SU-DHL-6 (cell line): ENCODE measurements at regions not wholly inside any gene's neighbourhood (a gene's known extent, or its start where the extent isn't known, plus 50 kb on each side); places are given as distances from the start of the nearest gene placed in this dataset.
"Not testable (repeated sequence)": the region's sequence is repeated elsewhere in the genome, so short reads cannot be mapped to it uniquely, and the experiment has no call there.

Experiments used
- H2AFZ ChIP-seq: fragments of 200-600 bp; sonication (generic); 2 replicates; pipeline ENCODE4 v1.6.1; 2014; ENCODE audit warnings: low read depth, mild to moderate bottlenecking, moderate library complexity, mixed read lengths, antibody characterized with exemption, low read length; ENCODE audit not compliant: severe bottlenecking
- H3F3A ChIP-seq: fragments of 200-600 bp; shearing (Covaris generic); 2 replicates; pipeline ENCODE4 v1.6.0; 2016; ENCODE audit warnings: antibody characterized with exemption, mild to moderate bottlenecking; ENCODE audit not compliant: insufficient read depth
- H3K27ac ChIP-seq: fragments of 200-600 bp; sonication (generic); 2 replicates; pipeline ENCODE4 v1.5.1; 2016; ENCODE audit warnings: low read depth, mild to moderate bottlenecking, low read length, moderate library complexity, mixed read lengths
- H3K27me3 ChIP-seq: fragments of 200-600 bp; sonication (generic), shearing (Covaris generic); 2 replicates; pipeline ENCODE4 v1.6.0; 2014; ENCODE audit warnings: mild to moderate bottlenecking, low read length
- H3K36me3 ChIP-seq: fragments of 200-600 bp; sonication (generic); 2 replicates; pipeline ENCODE4 v1.6.1; 2014; ENCODE audit warnings: mild to moderate bottlenecking, low read length, mixed read lengths
- H3K4me2 ChIP-seq: fragments of 300-600, 200-600 bp; shearing (Covaris generic), sonication (generic); 2 replicates; pipeline ENCODE4 v1.6.0; 2014; ENCODE audit warnings: low read length, low read depth, mild to moderate bottlenecking; ENCODE audit not compliant: poor library complexity, severe bottlenecking
- H3K4me3 ChIP-seq: fragments of 200-600 bp; sonication (generic); 2 replicates; pipeline ENCODE4 v1.5.1; 2014; ENCODE audit warnings: antibody characterized with exemption, low read length, mild to moderate bottlenecking, mixed read lengths; ENCODE audit not compliant: insufficient read depth, poor library complexity, severe bottlenecking
- H3K79me2 ChIP-seq: fragments of 200-600 bp; sonication (generic); 2 replicates; pipeline ENCODE4 v1.6.1; 2014; ENCODE audit warnings: mild to moderate bottlenecking, low read length, moderate library complexity; ENCODE audit not compliant: insufficient read depth
- H3K9ac ChIP-seq: fragments of 200-600 bp; sonication (generic); 2 replicates; pipeline ENCODE4 v1.7.0; 2014; ENCODE audit warnings: mild to moderate bottlenecking, low read length
- H3K9me2 ChIP-seq: fragments of 200-600 bp; sonication (generic); replicated peaks from 2 replicates; pipeline ENCODE4 v1.6.1; 2014; ENCODE audit warnings: low read length; ENCODE audit not compliant: insufficient read depth
- H3K9me3 ChIP-seq: fragments of 200-600 bp; sonication (generic); 2 replicates; pipeline ENCODE4 v1.6.1; 2014; ENCODE audit warnings: low read length, mixed read lengths; ENCODE audit not compliant: insufficient read depth
- H4K20me1 ChIP-seq: fragments of 200-600 bp; sonication (generic); 2 replicates; pipeline ENCODE4 v1.6.1; 2014; ENCODE audit warnings: low read depth, mild to moderate bottlenecking, antibody characterized with exemption, low read length, moderate library complexity, mixed read lengths
- EZH2phosphoT487 ChIP-seq: fragments of 200-600 bp; sonication (generic), shearing (Covaris generic); conservative IDR thresholded peaks from 2 replicates; pipeline ENCODE4 v1.6.1; 2018; ENCODE audit warnings: mild to moderate bottlenecking, antibody characterized with exemption, low read length, moderate library complexity, mixed read lengths
- TF ChIP-seq, protein P1 (sequence below): fragments of 200-600 bp; sonication (generic); IDR thresholded peaks from one replicate; pipeline ENCODE4 v1.5.1; 2017; ENCODE audit warnings: antibody characterized with exemption, mild to moderate bottlenecking, low read length, moderate library complexity; ENCODE audit not compliant: insufficient read depth, poor library complexity, severe bottlenecking

DNA sequence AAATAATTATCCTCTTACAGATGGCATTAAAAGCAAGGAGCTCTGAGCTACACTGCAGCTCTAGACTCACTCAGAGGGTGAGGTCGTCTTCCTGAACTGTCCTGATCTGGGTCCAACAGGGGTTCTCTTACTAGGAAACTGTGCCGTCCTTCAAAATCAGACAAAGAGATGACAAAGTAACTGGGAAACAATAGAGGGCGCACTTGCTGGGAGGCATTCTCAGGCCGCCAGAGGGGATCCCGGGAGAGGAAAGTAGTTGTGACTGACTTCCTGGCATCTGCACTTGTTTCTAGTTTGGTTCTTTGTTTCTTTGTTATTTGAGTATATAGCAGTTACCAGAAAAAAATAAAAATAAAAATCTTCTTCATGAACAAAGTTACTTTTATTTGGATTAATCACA lies 142.9 kb upstream of the MSX2 start:
- no peaks in the 10 kb centered on the region for H3F3A ChIP-seq
- no peak overlapping the region for H3K27ac ChIP-seq
- no peak overlapping the region for H3K9ac ChIP-seq
- TF ChIP-seq, protein P1, sequence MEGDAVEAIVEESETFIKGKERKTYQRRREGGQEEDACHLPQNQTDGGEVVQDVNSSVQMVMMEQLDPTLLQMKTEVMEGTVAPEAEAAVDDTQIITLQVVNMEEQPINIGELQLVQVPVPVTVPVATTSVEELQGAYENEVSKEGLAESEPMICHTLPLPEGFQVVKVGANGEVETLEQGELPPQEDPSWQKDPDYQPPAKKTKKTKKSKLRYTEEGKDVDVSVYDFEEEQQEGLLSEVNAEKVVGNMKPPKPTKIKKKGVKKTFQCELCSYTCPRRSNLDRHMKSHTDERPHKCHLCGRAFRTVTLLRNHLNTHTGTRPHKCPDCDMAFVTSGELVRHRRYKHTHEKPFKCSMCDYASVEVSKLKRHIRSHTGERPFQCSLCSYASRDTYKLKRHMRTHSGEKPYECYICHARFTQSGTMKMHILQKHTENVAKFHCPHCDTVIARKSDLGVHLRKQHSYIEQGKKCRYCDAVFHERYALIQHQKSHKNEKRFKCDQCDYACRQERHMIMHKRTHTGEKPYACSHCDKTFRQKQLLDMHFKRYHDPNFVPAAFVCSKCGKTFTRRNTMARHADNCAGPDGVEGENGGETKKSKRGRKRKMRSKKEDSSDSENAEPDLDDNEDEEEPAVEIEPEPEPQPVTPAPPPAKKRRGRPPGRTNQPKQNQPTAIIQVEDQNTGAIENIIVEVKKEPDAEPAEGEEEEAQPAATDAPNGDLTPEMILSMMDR, result no peak
- no peak for TF ChIP-seq EZH2phosphoT487
- H3K79me2 ChIP-seq, result no peaks in the 10 kb centered on the region
- H3K36me3 ChIP-seq, result no peaks in the 10 kb centered on the region
- no peaks in the 10 kb centered on the region for H4K20me1 ChIP-seq
- no peaks in the 10 kb centered on the region for H3K9me2 ChIP-seq
- H2AFZ ChIP-seq, result no peak overlapping the region
- no peaks in the 10 kb centered on the region for H3K27me3 ChIP-seq
- H3K9me3 ChIP-seq, result no peaks in the 10 kb centered on the region
- H3K4me3 ChIP-seq, result no peak overlapping the region
- no peak overlapping the region for H3K4me2 ChIP-seq

DNA sequence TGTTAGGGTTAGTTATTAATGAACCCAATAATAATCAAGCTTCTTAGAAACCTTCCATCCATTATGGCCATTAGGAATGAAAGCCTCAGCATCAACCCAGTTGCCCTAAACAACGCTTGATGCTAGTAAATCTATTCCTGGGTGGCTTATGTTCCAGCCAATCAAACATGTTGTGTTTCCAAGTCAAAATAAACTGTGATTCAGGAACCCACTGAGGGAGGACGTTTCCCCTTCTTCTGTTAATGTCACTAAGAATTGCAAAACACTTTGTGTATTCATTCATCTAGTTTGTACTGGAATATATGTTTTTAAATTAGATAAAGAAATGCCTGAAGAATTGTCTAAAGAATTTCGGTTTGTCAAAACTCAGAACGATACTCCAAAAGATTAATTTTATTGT lies 142.5 kb upstream of the MSX2 start:
- Histone ChIP-seq H3K36me3 (no peaks in the 10 kb centered on the region), H3K9ac (no peak overlapping the region), H3K79me2 (no peaks in the 10 kb centered on the region), H3K27me3 (no peaks in the 10 kb centered on the region), H4K20me1 (no peaks in the 10 kb centered on the region), H3K4me2 (no peak overlapping the region), H3K4me3 (no peak overlapping the region), H3F3A (no peaks in the 10 kb centered on the region), H3K27ac (no peak overlapping the region), H3K9me3 (no peaks in the 10 kb centered on the region), H2AFZ (no peak overlapping the region), H3K9me2 (no peaks in the 10 kb centered on the region)
- TF ChIP-seq EZH2phosphoT487, result no peak
- TF ChIP-seq, protein P1, result no peak

DNA sequence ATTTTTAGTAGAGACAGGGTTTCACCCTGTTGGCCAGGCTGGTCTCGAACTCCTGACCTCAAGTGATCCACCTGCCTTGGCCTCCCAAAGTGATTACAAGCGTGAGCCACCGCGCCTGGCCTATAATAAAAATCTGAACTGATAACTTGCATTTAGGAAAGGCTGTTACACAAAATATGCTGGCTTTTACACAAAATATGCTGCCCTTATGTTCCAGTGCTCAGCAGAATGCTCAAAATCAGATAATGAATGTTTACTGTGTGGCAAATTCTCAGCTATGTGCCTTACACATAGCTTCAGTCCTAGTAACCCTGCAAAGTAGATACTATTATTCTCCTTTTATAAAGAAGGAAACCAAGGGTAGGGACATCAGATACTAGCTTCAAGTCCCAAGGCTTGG lies 141.3 kb upstream of the MSX2 start:
- no peak for TF ChIP-seq EZH2phosphoT487
- TF ChIP-seq, protein P1, result no peak
- Histone ChIP-seq H4K20me1 (no peaks in the 10 kb centered on the region), H3K36me3 (no peaks in the 10 kb centered on the region), H3K4me2 (no peak overlapping the region), H3K79me2 (no peaks in the 10 kb centered on the region), H3K9ac (no peak overlapping the region), H3K9me2 (no peaks in the 10 kb centered on the region), H3K4me3 (no peak overlapping the region), H3F3A (no peaks in the 10 kb centered on the region), H3K27me3 (no peaks in the 10 kb centered on the region), H3K9me3 (no peaks in the 10 kb centered on the region), H2AFZ (no peak overlapping the region), H3K27ac (no peak overlapping the region)

DNA sequence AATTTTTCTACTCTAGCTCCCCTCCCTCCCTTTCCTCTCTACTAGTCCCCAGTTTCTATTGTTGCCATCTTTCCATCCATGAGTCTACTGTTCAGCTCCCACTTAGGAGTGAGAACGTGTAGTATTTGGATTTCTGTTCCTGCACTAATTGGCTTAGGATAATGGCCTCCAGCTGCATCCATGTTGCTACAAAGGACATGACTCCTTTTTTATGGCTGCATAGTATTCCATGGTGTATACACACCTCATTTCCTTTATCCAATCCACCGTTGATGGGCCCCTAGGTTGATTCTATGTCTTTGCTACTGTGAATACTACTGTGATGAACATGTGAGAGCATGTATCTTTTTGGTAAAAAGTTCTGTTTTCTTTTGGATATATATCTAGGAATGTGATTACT lies 138.9 kb upstream of the MSX2 start:
- Histone ChIP-seq H3K4me2 (no peak overlapping the region), H3K9me3 (no peaks in the 10 kb centered on the region), H3K36me3 (no peaks in the 10 kb centered on the region), H3K9me2 (no peaks in the 10 kb centered on the region), H3K4me3 (no peak overlapping the region), H3K9ac (no peak overlapping the region), H3F3A (no peaks in the 10 kb centered on the region), H4K20me1 (no peaks in the 10 kb centered on the region), H2AFZ (no peak overlapping the region), H3K79me2 (no peaks in the 10 kb centered on the region), H3K27me3 (no peaks in the 10 kb centered on the region), H3K27ac (no peak overlapping the region)
- no peak for TF ChIP-seq EZH2phosphoT487
- TF ChIP-seq, protein P1, result no peak

DNA sequence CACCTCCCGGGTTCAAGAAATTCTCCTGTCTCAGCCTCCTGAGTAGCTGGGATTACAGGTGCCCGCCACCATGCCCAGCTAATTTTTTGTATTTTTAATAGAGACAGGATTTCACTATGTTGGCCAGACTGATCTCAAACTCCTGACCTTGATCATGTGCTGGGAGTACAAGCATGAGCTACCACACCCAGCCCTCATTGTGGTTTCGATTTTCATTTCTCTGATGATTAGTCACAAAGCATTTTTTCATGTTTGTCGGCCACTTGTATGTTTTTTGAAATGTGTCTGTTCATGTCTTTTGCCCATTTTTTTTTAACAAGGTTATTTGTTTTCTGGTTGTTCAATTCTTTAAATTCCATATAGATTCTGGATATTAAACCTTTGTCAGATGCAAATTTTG lies 138.2 kb upstream of the MSX2 start:
- H3K9ac ChIP-seq, H3K9me3 ChIP-seq, H3K4me3 ChIP-seq, H4K20me1 ChIP-seq, H2AFZ ChIP-seq, H3K79me2 ChIP-seq, H3K9me2 ChIP-seq, H3F3A ChIP-seq, H3K27me3 ChIP-seq, H3K4me2 ChIP-seq, H3K36me3 ChIP-seq, H3K27ac ChIP-seq: not testable (repeated sequence)
